ENCODE measurements at regions not wholly inside any gene's neighbourhood (a gene's known extent, or its start where the extent isn't known, plus 50 kb on each side); places are given as distances from the start of the nearest gene placed in this dataset.
"Not testable (repeated sequence)": the region's sequence is repeated elsewhere in the genome, so short reads cannot be mapped to it uniquely, and the experiment has no call there.

- no peak for DNase-seq
Measured at GRCh38 chr3:21995079-21995607, 244.1 kb upstream of the ZNF385D start.

- DNase-seq: no peak
Measured at GRCh38 chr3:22007368-22007767, 256.4 kb upstream of the ZNF385D start.

GRCh38 chr3:22010997-22011396, 260.0 kb upstream of the ZNF385D start:
- DNase-seq: no peak

GRCh38 chr3:22012471-22012870, 261.5 kb upstream of the ZNF385D start:
- peak; percentile 89 for DNase-seq

GRCh38 chr3:22013641-22014040, 262.6 kb upstream of the ZNF385D start:
- DNase-seq: peak; percentile 98

GRCh38 chr3:22016197-22016596, 265.2 kb upstream of the ZNF385D start:
- DNase-seq: peak; percentile 0

- DNase-seq: not testable (repeated sequence)
Measured at GRCh38 chr3:22024638-22025037, 273.6 kb upstream of the ZNF385D start.

- no peak for DNase-seq
Measured at GRCh38 chr3:22029480-22029879, 278.5 kb upstream of the ZNF385D start.

GRCh38 chr3:22039161-22039560, 288.2 kb upstream of the ZNF385D start:
- DNase-seq: no peak

GRCh38 chr3:22040150-22040549, 289.1 kb upstream of the ZNF385D start:
- DNase-seq: no peak

- no peak for DNase-seq
Measured at GRCh38 chr3:22045882-22046281, 294.9 kb upstream of the ZNF385D start.

- no peak for DNase-seq
Measured at GRCh38 chr3:22063500-22063899, 312.5 kb upstream of the ZNF385D start.

GRCh38 chr3:22068619-22069018, 317.6 kb upstream of the ZNF385D start:
- no peak for DNase-seq

- no peak for DNase-seq
Measured at GRCh38 chr3:22088204-22088603, 337.2 kb upstream of the ZNF385D start.

- DNase-seq: peak; percentile 51
Measured at GRCh38 chr3:22089284-22089683, 338.3 kb upstream of the ZNF385D start.

- DNase-seq: no peak
Measured at GRCh38 chr3:22091329-22091728, 340.3 kb upstream of the ZNF385D start.

- DNase-seq: no peak
Measured at GRCh38 chr3:22098021-22098420, 347.0 kb upstream of the ZNF385D start.

GRCh38 chr3:22101351-22101750, 350.3 kb upstream of the ZNF385D start:
- DNase-seq: no peak

- no peak for DNase-seq
Measured at GRCh38 chr3:22101811-22102210, 350.8 kb upstream of the ZNF385D start.

- no peak for DNase-seq
Measured at GRCh38 chr3:22103423-22103822, 352.4 kb upstream of the ZNF385D start.

- DNase-seq: no peak
Measured at GRCh38 chr3:22106213-22106896, 355.3 kb upstream of the ZNF385D start.

GRCh38 chr3:22111226-22111625, 360.2 kb upstream of the ZNF385D start:
- DNase-seq: no peak

- no peak for DNase-seq
Measured at GRCh38 chr3:22113453-22113852, 362.4 kb upstream of the ZNF385D start.

- no peak for DNase-seq
Measured at GRCh38 chr3:22115581-22115980, 364.6 kb upstream of the ZNF385D start.

GRCh38 chr3:22117091-22117490, 366.1 kb upstream of the ZNF385D start:
- no peak for DNase-seq
